Ramos (cell line): ENCODE measurements at regions not wholly inside any gene's neighbourhood (a gene's known extent, or its start where the extent isn't known, plus 50 kb on each side); places are given as distances from the start of the nearest gene placed in this dataset.

Experiments
- in situ Hi-C: fragments of 300-500 bp; cut with MboI; formaldehyde crosslinking; loops from one replicate; pipeline ENCODE4 v1.14.3; 2022; ENCODE audit warnings: low sequenced_read_pairs; ENCODE audit not compliant: unreplicated experiment

DNA sequence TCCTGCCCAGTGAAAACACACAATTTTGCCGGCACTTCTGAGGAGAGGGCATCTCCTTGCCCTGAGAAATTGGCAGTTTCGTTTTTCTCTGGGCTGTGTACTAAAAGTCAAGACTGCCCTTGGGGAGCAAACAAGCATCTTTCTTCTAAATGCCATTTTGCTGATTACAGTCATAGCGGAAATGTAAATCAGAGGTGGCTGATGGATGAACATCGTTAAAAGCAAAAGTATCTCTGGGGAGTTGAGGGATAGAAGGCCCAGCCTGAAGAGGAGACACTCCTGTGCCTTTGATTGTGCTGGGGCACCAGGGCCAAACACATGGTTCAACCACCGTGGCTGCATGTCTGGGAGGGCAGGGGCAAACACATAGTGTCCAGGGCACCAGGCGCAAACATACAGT, 49.8 kb downstream of the ABCC12 start:
- in situ Hi-C loops, result loop anchor here (25.0 kb wide), 1 partner anchor 969 kb away; the partner anchor contains the start of gene NETO2

DNA sequence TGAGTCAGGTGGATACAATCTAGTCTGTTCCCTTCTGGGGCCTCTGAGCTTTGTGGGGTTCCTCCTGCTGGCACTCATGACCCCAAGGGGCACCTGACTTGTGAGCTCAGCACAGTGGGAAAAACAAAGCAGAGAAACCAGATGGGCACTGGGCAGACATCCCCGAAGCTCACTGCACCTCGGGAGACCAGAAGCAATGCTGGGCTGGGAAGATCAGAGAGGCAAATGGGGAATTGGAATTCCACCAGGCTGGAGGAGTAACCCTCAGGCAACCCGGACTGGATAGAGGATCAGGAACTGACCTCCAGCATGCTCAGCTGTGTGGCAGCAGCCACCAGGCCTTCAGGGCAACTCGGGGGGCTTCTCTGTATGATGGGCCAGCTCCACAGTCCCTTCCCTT, 50.3 kb downstream of the ABCC12 start:
- in situ Hi-C loops, result loop anchor here (25.0 kb wide), 1 partner anchor 968 kb away; the partner anchor contains the start of gene NETO2

DNA sequence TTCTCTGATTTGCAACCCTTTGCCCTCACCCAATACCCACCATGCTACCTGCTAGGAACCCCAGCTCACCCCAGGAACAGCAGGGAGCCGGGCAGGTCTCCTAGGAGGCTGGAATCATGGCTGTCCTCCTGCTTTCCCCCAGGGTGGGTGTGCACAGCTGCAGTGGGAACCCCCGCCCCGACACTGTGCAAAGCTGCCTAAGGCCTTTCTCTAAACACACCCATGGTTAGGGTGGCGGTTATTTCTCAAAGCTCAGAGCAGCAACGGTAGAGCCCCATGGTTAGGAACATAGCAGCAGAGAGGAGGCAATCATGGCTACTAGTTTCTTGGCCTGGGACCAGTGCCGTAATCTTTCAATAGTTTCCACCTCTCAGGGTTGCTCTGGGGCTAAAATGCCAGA, 52.2 kb downstream of the ABCC12 start:
- in situ Hi-C loops, result loop anchor here (25.0 kb wide), 1 partner anchor 966 kb away; the partner anchor contains the start of gene NETO2

DNA sequence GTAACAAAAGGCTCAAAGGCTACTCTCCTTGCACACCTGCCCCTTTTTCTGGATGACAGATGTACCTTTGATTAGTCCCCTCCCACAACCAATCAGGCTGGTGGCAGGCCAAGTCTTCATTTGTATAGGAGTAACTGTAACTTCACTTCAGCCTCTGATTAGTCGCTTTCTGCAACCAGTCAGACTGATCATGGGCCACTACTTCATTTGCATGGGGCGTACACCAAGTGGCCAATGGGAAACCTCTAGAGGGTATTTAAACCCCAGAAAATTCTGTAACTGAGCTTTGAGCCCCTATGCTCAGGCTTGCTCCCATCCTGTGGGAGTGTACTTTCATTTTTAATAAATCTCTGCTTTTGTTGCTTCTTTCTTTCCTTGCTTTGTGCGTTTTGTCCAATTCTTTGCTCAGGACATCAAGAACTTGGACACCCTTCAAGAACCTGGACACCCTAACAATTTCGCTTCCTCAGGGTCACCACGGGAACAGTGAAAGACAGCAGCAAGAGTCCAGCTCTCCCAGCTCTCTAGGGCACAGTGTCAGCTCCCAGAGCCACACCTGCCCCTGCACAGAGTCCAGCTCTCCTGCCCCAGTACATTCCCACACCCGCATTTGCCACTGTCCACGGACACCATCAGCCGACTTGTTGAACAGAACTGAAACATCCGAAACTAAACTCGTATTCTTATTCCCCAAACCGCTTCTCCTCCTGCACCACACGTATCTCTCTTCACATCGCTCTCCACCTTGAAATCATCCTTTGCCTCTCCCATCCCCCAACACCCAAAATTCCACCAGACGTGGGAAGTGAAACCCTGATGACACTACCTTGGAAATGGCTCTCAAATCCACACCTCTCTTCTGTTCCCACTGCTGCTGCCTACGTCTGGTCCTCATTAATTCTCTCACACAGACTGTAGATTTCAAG, 53.4 kb downstream of the ABCC12 start:
- in situ Hi-C loops, result loop anchor here (25.0 kb wide), 1 partner anchor 965 kb away; the partner anchor contains the start of gene NETO2

DNA sequence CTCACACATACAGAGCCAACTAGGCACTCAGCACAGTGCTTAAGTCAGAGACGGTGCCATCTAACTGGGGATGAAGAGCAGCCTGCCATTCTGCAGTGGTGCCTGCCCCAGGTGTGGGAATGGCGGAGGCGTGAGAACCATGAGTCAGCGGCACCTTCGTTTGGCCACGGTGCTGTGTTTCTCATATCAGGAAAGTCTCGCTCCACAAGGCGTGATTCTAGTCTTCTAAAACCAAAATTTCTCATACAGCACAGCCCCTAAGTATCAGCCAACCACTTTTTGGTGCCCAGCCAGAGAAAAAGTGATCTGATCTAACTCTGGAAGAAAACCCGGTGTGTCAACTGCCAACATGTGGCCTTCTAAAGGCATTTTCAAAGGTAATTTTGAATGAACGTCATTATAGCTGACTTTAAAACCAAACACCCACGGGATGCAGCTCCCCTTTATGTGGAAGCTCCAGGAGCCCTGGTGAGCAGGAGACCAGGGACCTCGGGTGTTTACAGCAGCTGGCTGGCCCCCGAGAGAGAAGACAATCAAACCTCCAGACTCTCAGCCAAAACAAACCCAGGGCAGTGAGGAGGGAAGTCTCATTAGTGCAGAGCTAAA, 54.6 kb downstream of the ABCC12 start:
- in situ Hi-C loops, result loop anchor here (25.0 kb wide), 1 partner anchor 964 kb away; the partner anchor contains the start of gene NETO2

DNA sequence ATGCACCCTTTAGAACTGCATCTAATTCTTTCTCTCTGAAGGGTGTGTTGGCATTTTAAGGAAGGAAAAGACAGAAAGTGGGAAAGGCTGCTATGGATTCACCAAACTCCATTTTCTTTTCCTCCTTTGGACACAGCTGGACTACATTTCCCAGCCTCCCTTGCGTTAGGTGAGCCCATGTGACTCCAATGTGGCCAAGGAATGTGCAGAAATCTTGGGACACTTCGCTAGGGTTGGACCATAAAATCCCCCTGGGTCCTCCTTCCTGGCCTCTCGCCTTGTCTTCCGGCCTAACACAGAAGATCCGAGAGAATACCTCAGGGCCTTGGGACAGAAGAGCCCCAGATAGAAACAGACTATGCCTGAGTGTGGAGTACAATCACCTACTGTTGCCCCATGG, 56.3 kb downstream of the ABCC12 start:
- in situ Hi-C loops, result no loop called here

DNA sequence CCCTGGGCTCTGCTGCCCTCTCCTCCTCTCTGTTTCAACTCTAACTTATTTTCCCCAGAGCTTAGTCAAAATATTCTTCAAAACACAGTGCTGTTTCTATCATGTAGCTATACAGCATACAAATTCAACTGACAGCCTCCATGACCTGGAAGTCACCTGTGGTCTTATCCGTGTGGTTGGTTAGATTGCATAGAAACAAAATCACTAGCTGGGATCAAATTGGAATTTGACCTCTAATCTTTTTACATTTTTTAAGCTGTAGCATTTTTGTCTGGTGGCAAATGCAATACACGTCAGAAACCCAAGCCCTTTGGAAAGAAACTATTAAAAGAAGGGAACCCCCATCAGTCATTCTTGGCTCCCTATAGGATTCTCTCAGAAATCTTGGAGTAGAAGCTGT, 57.3 kb downstream of the ABCC12 start:
- in situ Hi-C loops, result no loop called here

DNA sequence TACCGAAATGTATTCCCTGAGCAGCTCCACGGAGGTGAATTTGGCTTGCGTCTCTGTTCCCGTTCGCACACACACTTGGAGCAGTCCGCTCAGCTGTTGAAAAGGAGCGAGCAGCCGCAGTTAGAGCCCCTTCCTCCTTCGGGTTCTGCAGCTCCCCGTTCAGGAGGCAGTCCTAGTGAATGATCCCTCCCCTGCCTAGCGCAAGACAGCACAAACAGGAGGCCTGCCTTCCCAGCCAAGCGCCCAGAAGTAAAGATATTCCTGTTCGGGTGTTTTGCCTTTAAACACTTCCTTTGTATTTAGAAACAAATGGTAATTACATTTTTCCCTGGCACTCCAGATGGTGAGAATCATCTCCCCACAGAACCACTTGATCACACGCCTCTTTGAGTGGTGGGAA, 64.7 kb downstream of the ABCC12 start:
- in situ Hi-C loops, result no loop called here

DNA sequence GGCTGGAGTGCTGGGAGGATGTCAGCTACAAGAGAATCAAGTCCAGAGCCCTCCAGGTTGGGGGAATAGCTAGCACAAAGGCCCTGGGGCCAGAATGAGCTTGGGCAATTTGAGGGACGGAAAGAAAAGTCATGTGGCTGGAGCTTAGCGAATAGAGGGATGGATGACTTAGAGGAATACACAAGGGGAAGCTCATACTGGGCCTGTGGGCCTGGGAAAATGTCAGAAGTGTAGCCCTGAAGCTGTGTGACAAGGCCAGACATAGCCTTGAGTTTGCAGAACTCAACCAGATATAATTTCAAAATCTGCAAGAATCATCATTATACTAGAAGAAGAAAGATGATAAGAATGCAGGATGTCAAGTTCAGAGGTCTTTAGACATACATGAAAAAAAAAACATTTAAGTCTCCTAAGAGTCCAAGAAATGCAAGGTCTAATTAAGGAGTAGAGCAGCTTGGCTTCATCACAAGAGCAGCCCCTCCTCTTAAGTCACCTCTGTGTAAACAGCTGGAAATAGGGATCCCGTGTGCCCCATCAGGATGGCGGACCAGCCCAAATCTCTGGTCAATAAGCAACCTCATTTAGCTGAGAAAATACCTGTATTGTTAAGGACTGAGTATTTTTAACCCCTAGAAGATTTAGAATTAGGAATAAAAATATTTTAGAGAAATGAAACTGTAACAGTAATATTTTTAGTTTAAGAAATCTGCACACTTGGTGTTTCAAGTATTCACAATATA, 66.6 kb downstream of the ABCC12 start:
- in situ Hi-C loops, result no loop called here

DNA sequence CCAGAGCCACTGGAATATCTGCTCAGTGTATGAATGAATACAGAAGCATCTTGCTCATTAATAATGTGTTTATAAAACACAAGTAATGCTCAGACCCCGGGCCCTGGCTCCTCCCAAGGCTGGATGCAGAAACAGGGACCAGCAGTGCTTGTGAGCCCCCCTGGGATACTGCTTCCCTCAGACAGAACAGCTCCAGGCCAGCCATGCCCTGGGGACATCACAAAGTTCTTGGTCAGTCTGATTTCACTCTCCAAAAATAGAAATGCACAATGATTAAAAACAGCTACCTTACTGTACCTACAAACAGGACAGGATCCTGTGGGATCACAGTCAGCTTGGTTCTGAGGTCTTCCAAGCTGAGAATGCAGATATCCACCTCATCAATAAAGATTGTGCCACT, 68.2 kb downstream of the ABCC12 start:
- in situ Hi-C loops, result no loop called here

DNA sequence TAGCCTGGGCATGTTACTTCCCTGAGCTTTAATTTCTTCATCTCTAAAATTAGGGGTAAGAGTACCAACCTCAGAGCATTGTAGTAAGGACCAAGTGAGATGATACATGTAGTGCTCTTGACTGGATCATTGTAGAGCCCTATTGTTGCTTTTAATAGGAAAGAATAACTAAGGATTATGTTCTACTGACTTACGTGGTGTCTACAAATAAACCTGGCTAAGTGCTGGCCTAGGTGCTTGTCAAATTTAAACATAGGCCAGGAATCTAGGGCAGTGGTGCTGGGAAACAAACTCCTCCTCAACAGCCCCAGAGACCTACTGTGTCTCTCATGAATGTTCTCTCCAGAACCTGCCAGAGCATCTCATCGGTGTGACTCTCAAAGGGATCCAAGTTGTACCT, 69.4 kb downstream of the ABCC12 start:
- in situ Hi-C loops, result no loop called here

DNA sequence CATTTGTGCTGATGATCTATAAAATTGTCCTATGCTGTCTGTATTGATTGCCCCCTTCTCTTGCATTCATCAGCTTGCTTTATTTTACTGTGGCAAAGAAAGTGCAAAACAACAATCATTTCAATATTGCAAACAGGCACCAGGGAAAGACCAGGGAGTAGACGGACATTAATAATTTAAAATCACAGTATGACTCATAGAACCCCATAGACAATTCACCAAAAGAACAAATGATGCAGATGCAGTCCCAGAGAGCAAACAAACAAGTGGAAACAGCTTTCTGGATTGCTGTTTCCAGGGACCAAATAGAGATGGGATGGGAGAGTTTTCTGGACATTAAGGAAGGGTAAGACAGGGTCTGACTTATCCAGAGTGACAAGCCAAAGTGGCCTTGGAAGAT, 70.1 kb downstream of the ABCC12 start:
- in situ Hi-C loops, result no loop called here

DNA sequence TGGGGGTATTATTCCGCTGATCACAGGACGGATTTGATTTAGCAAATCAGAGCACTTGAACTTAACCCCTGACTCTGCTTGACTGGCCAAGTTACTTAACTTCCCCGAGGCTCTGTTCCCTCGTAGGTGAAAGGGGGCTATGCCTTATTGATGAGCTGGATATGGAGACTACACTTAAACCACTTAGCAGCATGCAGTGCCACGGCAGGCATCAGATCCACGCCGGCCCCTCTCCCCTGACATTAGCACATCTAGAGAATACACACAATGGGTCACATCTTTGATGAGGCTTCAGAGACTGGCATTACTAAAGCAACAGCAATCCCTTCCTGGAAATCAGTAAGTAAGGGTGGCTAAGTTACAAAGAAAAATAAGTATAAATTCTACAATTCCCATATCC, 71.0 kb downstream of the ABCC12 start:
- in situ Hi-C loops, result no loop called here

DNA sequence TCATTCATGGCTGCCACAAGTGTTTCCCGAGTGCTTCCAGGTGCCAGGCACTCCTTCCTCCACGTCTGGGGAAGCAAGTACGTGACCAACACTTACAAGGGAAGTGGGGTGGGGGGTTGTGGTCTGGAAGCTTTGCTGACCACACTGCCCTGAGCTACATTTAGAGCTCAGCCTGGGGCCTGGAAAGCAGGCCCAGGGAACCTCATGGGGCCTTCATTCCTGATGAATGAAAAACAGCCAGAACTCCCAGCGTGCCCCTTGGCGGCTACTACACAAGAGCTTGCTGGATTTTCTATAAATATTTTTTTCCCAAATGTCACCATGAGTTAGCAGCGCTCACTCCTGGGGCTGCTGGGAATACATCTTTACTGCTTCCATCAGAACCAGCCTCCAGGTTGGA, 73.3 kb downstream of the ABCC12 start:
- in situ Hi-C loops, result no loop called here

DNA sequence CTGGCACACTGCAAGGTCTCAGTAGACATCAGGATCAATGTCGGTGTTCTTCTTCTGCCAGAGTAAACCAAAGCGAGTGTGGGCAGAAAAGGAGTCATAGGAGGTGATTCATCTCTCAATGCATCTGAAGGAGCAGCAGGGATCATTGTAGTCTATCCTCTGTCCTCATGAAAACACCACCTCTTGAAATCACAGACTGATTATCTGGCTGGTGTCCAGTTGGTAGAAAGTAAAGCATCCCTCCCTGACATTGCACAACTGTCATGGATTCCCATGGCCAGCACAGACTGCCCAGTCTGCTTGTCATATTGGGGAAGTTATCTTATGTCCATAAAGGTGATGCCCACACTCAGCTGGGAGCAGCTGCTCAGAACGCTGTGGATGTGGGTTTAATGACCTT, 74.1 kb downstream of the ABCC12 start:
- in situ Hi-C loops, result no loop called here

DNA sequence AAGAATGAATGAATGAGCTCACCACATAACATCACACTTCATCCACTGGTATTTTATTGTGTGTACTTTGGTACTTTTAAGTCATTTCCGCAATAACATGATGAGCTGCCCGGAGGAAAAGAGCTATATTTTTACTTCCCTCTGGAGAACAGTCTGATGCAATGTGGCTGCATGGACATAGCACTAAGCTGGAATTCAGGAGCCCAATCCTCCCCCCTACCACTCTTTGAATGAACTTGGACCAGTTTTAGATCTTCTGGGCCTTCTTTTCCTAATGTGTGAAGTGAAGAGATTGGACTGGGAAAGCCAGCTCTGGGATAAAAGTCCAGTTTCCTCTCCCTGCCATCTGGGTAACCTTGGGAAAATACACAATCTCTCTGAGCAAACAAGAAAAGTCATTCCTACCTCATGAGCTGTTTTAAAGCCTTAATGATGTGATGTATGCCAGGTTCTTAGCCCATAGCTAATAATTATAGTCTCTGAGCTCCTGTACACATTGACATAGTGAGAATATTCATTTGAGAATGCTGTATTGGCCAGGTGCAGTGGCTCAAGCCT, 79.3 kb downstream of the ABCC12 start:
- in situ Hi-C loops, result no loop called here

DNA sequence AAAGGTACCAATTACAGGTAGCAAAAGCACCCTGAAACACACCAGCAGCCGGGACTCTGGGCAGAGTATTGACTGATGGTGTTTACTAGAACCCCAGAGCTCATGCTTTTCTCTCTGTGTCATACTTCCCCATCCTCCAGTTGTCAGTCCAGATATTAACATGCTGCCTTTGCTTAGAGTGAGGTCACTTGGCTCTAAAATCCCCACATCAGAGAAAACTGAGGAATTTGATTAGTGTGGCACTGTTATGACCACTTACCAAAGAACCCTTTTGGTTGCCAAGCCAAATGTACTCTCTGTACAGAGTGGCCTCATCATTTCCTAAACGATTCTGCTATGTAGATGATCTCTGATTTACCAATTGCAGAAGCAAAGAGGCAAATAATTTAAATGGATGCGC, 80.4 kb downstream of the ABCC12 start:
- in situ Hi-C loops, result no loop called here

DNA sequence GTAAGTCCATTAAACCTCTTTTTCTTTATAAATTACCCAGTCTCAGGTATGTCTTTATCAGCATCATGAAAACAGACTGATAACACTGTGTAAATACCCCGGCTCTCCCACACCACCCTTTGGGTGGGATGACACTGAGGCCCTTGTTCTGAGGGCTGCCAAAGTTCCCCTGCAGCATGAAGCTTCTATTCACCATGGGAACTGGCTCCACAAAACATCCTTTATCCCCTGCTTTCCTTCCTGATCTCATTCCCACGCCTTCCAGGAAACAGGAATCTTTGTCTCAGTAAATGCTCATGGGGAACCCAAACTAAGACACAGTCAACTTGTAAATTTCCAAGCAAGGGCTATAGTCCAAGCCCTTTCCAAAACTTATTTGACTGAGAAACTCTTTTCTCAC, 88.4 kb downstream of the ABCC12 start:
- in situ Hi-C loops, result no loop called here

DNA sequence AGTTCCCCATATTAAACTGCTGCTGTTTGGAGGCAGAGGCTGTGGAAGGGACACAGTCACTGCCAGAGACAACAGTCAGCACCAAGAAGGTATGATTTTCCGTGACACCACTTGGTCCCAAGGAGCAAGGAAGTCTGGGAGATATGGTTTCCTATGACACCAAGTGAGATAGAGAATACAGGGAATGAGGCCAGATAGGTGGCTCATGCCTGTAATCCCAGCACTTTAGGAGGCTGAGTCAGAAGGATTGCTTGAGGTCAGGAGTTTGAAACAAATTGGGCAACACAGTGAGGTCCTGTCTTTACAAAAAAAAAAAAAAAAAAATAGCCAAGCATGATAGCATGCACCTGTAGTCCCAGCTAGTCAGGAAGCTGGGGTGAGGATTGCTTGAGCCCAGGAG, 90.8 kb downstream of the ABCC12 start:
- in situ Hi-C loops, result no loop called here

DNA sequence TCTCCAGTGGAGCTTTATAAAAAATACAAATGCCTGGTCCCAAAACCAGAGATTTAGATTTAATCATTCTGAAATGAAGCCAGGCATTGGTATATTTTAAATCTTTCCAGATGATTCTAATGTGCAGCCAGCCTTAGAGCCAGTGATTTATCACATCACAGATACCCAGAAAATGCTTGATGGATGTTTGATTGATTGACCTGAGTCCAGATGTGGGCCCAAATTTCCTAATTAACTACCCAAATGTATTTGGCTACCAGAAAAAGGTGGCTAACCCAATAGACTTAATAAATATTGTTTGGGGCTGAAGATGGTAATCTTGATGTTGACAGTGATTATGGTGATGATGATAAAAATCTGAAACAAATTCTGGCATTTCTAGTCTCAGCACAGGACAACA, 93.1 kb downstream of the ABCC12 start:
- in situ Hi-C loops, result no loop called here

DNA sequence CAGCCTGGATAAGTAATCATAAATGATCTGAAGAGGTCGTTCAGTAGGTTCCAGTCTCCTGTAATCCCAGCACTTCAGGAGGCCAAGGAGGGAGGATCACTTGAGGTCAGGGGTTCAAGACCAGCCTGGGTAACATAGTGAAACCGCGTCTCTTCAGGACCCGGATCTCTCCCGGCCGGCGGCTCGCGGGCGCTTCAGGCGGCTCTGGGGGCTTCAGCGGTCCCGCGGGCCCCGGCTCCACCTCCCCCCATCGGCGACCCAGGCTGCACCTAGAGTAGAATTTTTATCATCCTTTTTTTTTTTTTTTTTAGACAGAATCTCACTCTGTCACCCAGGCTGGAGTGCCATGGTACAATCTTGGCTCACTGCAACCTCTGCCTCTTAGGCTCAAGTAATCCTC, 95.9 kb downstream of the ABCC12 start:
- in situ Hi-C loops, result no loop called here
